ENCODE measurements at regions not wholly inside any gene's neighbourhood (a gene's known extent, or its start where the extent isn't known, plus 50 kb on each side); places are given as distances from the start of the nearest gene placed in this dataset.

GRCh38 chr13:84491952-84492351 is 609.7 kb upstream of the SLITRK1 start:
- H2AFZ ChIP-seq (ENCODE audit: low read depth, low read length) = no peak overlapping the region

GRCh38 chr13:84487752-84488151 is 605.5 kb upstream of the SLITRK1 start:
- Histone ChIP-seq H3K27me3 (ENCODE audit: low read depth, low read length) (no peaks in the 10 kb centered on the region), H3K27ac (ENCODE audit: low read length) (no peak overlapping the region), H3K4me2 (ENCODE audit: low read length) (no peak overlapping the region), H3K4me1 (ENCODE audit: low read length) (no peaks in the 10 kb centered on the region), H3K9me3 (ENCODE audit: insufficient read depth, low read length) (no peaks in the 10 kb centered on the region), H3K4me3 (ENCODE audit: low read length) (no peak overlapping the region), H3K36me3 (replicated peaks; ENCODE audit: low read depth, low read length) (no peaks in the 10 kb centered on the region), H3K9ac (ENCODE audit: low read length) (no peak overlapping the region), H2AFZ (ENCODE audit: low read depth, low read length) (no peak overlapping the region), H4K20me1 (ENCODE audit: insufficient read depth, low read length) (no peaks in the 10 kb centered on the region), H3K79me2 (ENCODE audit: low read length) (no peaks in the 10 kb centered on the region)
- no peak for TF ChIP-seq CTCF (IDR thresholded peaks at IDR 0.05; ENCODE audit: low read depth, low read length)
- TF ChIP-seq EZH2phosphoT487 (IDR thresholded peaks at IDR 0.05; ENCODE audit: low read depth) = no peak

More at GRCh38 chr13:84491952-84492351, 609.7 kb upstream of the SLITRK1 start:
- Histone ChIP-seq H3K4me2 (ENCODE audit: low read length) (no peak overlapping the region), H3K9ac (ENCODE audit: low read length) (no peak overlapping the region), H3K9me3 (ENCODE audit: insufficient read depth, low read length) (no peaks in the 10 kb centered on the region), H3K4me3 (ENCODE audit: low read length) (no peak overlapping the region), H4K20me1 (ENCODE audit: insufficient read depth, low read length) (no peaks in the 10 kb centered on the region), H3K27me3 (ENCODE audit: low read depth, low read length) (no peaks in the 10 kb centered on the region), H3K4me1 (ENCODE audit: low read length) (no peaks in the 10 kb centered on the region), H3K36me3 (replicated peaks; ENCODE audit: low read depth, low read length) (no peaks in the 10 kb centered on the region), H3K79me2 (ENCODE audit: low read length) (no peaks in the 10 kb centered on the region), H3K27ac (ENCODE audit: low read length) (no peak overlapping the region)
- no peak for TF ChIP-seq EZH2phosphoT487 (IDR thresholded peaks at IDR 0.05; ENCODE audit: low read depth)
- TF ChIP-seq CTCF (IDR thresholded peaks at IDR 0.05; ENCODE audit: low read depth, low read length) = no peak

- TF ChIP-seq EZH2phosphoT487 (IDR thresholded peaks at IDR 0.05; ENCODE audit: low read depth) (no peak), CTCF (IDR thresholded peaks at IDR 0.05; ENCODE audit: low read depth, low read length) (no peak)
- no peaks in the 10 kb centered on the region for H3K27me3 ChIP-seq (ENCODE audit: low read depth, low read length)
- H3K4me2 ChIP-seq (ENCODE audit: low read length) = no peak overlapping the region
These were observed 599.7 kb upstream of the SLITRK1 start for GRCh38 chr13:84481958-84482357.

GRCh38 chr13:84479656-84480055 is 597.4 kb upstream of the SLITRK1 start:
- Histone ChIP-seq H3K36me3 (replicated peaks; ENCODE audit: low read depth, low read length) (no peaks in the 10 kb centered on the region), H3K9ac (ENCODE audit: low read length) (no peak overlapping the region), H2AFZ (ENCODE audit: low read depth, low read length) (no peak overlapping the region), H3K27me3 (ENCODE audit: low read depth, low read length) (no peaks in the 10 kb centered on the region), H3K4me1 (ENCODE audit: low read length) (no peaks in the 10 kb centered on the region), H3K4me3 (ENCODE audit: low read length) (no peak overlapping the region), H3K9me3 (ENCODE audit: insufficient read depth, low read length) (no peaks in the 10 kb centered on the region), H3K79me2 (ENCODE audit: low read length) (no peaks in the 10 kb centered on the region), H3K4me2 (ENCODE audit: low read length) (no peak overlapping the region), H3K27ac (ENCODE audit: low read length) (no peak overlapping the region), H4K20me1 (ENCODE audit: insufficient read depth, low read length) (no peaks in the 10 kb centered on the region)
- TF ChIP-seq EZH2phosphoT487 (IDR thresholded peaks at IDR 0.05; ENCODE audit: low read depth) = no peak
- no peak for TF ChIP-seq CTCF (IDR thresholded peaks at IDR 0.05; ENCODE audit: low read depth, low read length)

More at GRCh38 chr13:84481958-84482357, 599.7 kb upstream of the SLITRK1 start:
- Histone ChIP-seq H3K9me3 (ENCODE audit: insufficient read depth, low read length) (no peaks in the 10 kb centered on the region), H3K79me2 (ENCODE audit: low read length) (no peaks in the 10 kb centered on the region), H3K4me3 (ENCODE audit: low read length) (no peak overlapping the region), H3K36me3 (replicated peaks; ENCODE audit: low read depth, low read length) (no peaks in the 10 kb centered on the region), H3K27ac (ENCODE audit: low read length) (no peak overlapping the region), H2AFZ (ENCODE audit: low read depth, low read length) (no peak overlapping the region), H3K9ac (ENCODE audit: low read length) (no peak overlapping the region), H4K20me1 (ENCODE audit: insufficient read depth, low read length) (no peaks in the 10 kb centered on the region), H3K4me1 (ENCODE audit: low read length) (no peaks in the 10 kb centered on the region)
